NB4 (cell line): ENCODE measurements at regions not wholly inside any gene's neighbourhood (a gene's known extent, or its start where the extent isn't known, plus 50 kb on each side); places are given as distances from the start of the nearest gene placed in this dataset.

Experiments used
- DNase-seq: peaks from one replicate; pipeline ENCODE4 v3.0.0; 2010; ENCODE audit warnings: low read depth
- H3K4me3 ChIP-seq: one replicate; pipeline ENCODE4 v1.5.1; 2011; ENCODE audit warnings: mild to moderate bottlenecking, low read depth, low read length, moderate library complexity
- CTCF ChIP-seq: IDR thresholded peaks from one replicate; pipeline ENCODE4 v1.5.1; 2012; ENCODE audit warnings: low read depth, low read length
- MYC ChIP-seq: IDR thresholded peaks from 2 replicates; pipeline ENCODE4 v1.6.1; 2011; ENCODE audit warnings: low read depth, low read length
- POLR2A ChIP-seq: IDR thresholded peaks from 2 replicates; pipeline ENCODE4 v1.6.1; 2011; ENCODE audit warnings: mild to moderate bottlenecking; ENCODE audit not compliant: insufficient read length; ENCODE audit errors: extremely low read depth
- TF ChIP-seq, protein P1 (sequence below): IDR thresholded peaks from 2 replicates; pipeline ENCODE4 v1.6.1; 2011; ENCODE audit warnings: low read depth, low read length

- TF ChIP-seq MYC = no peak
- TF ChIP-seq, protein P1, sequence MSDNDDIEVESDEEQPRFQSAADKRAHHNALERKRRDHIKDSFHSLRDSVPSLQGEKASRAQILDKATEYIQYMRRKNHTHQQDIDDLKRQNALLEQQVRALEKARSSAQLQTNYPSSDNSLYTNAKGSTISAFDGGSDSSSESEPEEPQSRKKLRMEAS = no peak
- no peak for TF ChIP-seq CTCF
- TF ChIP-seq POLR2A = no peak
- H3K4me3 ChIP-seq = no peak overlapping the region
- DNase-seq = no peak
Measured at GRCh38 chr5:15267966-15268365, 232.0 kb upstream of the FBXL7 start.

GRCh38 chr5:15266841-15267240 lies 233.1 kb upstream of the FBXL7 start:
- no peak overlapping the region for H3K4me3 ChIP-seq
- DNase-seq = no peak
- TF ChIP-seq MYC = no peak
- TF ChIP-seq, protein P1 = no peak
- no peak for TF ChIP-seq POLR2A
- TF ChIP-seq CTCF = no peak

DNA sequence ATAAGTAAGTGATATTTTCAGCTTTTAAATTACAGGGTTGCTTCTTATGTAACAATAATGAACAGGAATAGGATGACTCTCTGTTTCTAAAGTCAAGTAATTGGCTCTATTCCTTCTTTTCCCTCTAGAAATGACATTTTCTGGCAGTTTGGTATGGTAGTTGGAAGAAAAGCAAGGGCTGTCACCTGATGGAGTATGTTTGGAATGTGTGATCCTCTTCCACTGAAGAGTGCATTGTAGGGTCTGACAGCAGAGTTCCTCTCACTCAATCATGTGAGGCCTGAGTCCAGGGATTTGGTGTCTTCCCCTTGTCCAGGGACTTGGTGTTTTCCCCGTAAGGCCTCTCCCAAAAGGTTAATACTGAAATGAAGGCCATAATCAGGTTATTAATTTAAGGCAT lies 233.8 kb upstream of the FBXL7 start:
- no peak for DNase-seq
- TF ChIP-seq, protein P1 = no peak
- TF ChIP-seq POLR2A (no peak), MYC (no peak), CTCF (no peak)
- no peak overlapping the region for H3K4me3 ChIP-seq

- DNase-seq = no peak
- TF ChIP-seq, protein P1 = no peak
- TF ChIP-seq CTCF (no peak), POLR2A (no peak), MYC (no peak)
- no peak overlapping the region for H3K4me3 ChIP-seq
Measured at GRCh38 chr5:15263942-15264341, 236.0 kb upstream of the FBXL7 start.

GRCh38 chr5:15263406-15263805 lies 236.6 kb upstream of the FBXL7 start:
- TF ChIP-seq CTCF (no peak), MYC (no peak), POLR2A (no peak)
- TF ChIP-seq, protein P1 = no peak
- no peak for DNase-seq
- no peak overlapping the region for H3K4me3 ChIP-seq
